ENCODE measurements at regions not wholly inside any gene's neighbourhood (a gene's known extent, or its start where the extent isn't known, plus 50 kb on each side); places are given as distances from the start of the nearest gene placed in this dataset.

- intact Hi-C loops (cut with micrococcal nuclease), result no loop called here
- no peak for DNase-seq
- Histone ChIP-seq H3K27me3 (ENCODE audit: control insufficient read depth, insufficient read depth, low read length) (no peaks in the 10 kb centered on the region), H3K36me3 (ENCODE audit: control insufficient read depth, insufficient read depth, low read length) (no peaks in the 10 kb centered on the region), H3K9me3 (ENCODE audit: control insufficient read depth, insufficient read depth, low read length) (no peaks in the 10 kb centered on the region), H3K27ac (ENCODE audit: low read length) (no peak overlapping the region), H3K4me3 (ENCODE audit: low read length) (no peak overlapping the region), H3K4me1 (ENCODE audit: control insufficient read depth, insufficient read depth, low read length) (no peaks in the 10 kb centered on the region)
- no peak overlapping the region for H3K27ac Mint-ChIP-seq
- peaks cover 0 to 4% of the 10 kb centered on the region in 2 donors for H3K4me1 Mint-ChIP-seq
- no peak for TF ChIP-seq CTCF (IDR thresholded peaks at IDR 0.05)
- H3K27me3 Mint-ChIP-seq (ENCODE audit: low read depth in 2 of 2), result peaks cover 0 to 19% of the 10 kb centered on the region in 2 donors
- 100% methylated on average over 1 of the region's 3 CpGs for WGBS (ENCODE audit: insufficient coverage)
- H3K4me3 Mint-ChIP-seq, result no peak overlapping the region
- H3K36me3 Mint-ChIP-seq, result no peaks in the 10 kb centered on the region
- no peaks in the 10 kb centered on the region for H3K9me3 Mint-ChIP-seq
- ATAC-seq, result no peak
Observed at GRCh38 chr4:15297344-15297743, 130.5 kb upstream of the C1QTNF7 start.

- peaks cover 4 to 29% of the 10 kb centered on the region in 2 donors for H3K27me3 Mint-ChIP-seq (ENCODE audit: low read depth in 2 of 2)
- no peaks in the 10 kb centered on the region for H3K4me1 Mint-ChIP-seq
- no peak for TF ChIP-seq CTCF (IDR thresholded peaks at IDR 0.05)
- H3K4me1 ChIP-seq (ENCODE audit: control insufficient read depth, insufficient read depth, low read length), result no peaks in the 10 kb centered on the region
- H3K36me3 Mint-ChIP-seq, result no peaks in the 10 kb centered on the region
- H3K4me3 ChIP-seq (ENCODE audit: low read length), result no peak overlapping the region
- 81% methylated on average over 2 of the region's 2 CpGs for WGBS (ENCODE audit: insufficient coverage)
- DNase-seq, result no peak
- intact Hi-C loops (cut with micrococcal nuclease), result no loop called here
- no peak overlapping the region for H3K4me3 Mint-ChIP-seq
- H3K27ac Mint-ChIP-seq, result no peak overlapping the region
- no peaks in the 10 kb centered on the region for H3K27me3 ChIP-seq (ENCODE audit: control insufficient read depth, insufficient read depth, low read length)
- no peaks in the 10 kb centered on the region for H3K36me3 ChIP-seq (ENCODE audit: control insufficient read depth, insufficient read depth, low read length)
- H3K9me3 ChIP-seq (ENCODE audit: control insufficient read depth, insufficient read depth, low read length), result no peaks in the 10 kb centered on the region
- H3K27ac ChIP-seq (ENCODE audit: low read length), result no peak overlapping the region
- no peak for ATAC-seq
- no peaks in the 10 kb centered on the region for H3K9me3 Mint-ChIP-seq
Observed at GRCh38 chr4:15299627-15300026, 128.2 kb upstream of the C1QTNF7 start.

DNA sequence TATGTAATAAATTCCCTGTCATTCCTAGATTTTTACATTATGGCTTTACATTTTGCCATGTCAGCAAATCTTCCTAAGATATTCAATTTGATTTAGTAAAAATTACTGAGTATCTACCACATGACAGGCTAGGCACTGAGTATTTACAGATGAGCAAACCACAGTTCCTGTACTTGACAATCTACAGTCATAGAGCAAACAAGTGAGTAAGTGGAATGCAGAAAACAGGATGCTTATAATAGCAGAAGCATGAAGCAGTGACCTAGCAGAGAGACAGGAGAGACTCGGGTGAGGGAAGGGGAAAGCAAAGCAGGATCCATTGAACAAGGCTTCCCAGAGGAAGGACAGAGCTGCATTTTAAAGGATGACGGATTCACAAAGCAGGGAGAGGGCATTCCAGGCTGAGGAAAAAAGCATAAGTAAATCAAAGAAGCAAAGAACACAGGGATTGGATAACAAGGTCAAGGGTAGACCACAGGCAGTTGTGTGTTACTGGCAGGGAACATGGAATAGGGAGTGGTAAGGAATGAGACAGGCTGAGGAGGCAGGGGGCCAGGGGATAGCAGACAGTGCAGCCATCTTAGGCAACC, 124.7 kb upstream of the C1QTNF7 start:
- Mint-ChIP-seq H3K36me3 (no peaks in the 10 kb centered on the region), H3K4me1 (no peaks in the 10 kb centered on the region), H3K4me3 (no peak overlapping the region), H3K9me3 (no peaks in the 10 kb centered on the region), H3K27ac (no peak overlapping the region), H3K27me3 (ENCODE audit: low read depth in 2 of 2) (peaks cover 6 to 29% of the 10 kb centered on the region in 2 donors)
- ATAC-seq, result no peak
- no peaks in the 10 kb centered on the region for H3K27me3 ChIP-seq (ENCODE audit: control insufficient read depth, insufficient read depth, low read length)
- no peak overlapping the region for H3K27ac ChIP-seq (ENCODE audit: low read length)
- intact Hi-C loops (cut with micrococcal nuclease), result no loop called here
- no peaks in the 10 kb centered on the region for H3K4me1 ChIP-seq (ENCODE audit: control insufficient read depth, insufficient read depth, low read length)
- H3K9me3 ChIP-seq (ENCODE audit: control insufficient read depth, insufficient read depth, low read length), result no peaks in the 10 kb centered on the region
- H3K36me3 ChIP-seq (ENCODE audit: control insufficient read depth, insufficient read depth, low read length), result no peaks in the 10 kb centered on the region
- TF ChIP-seq CTCF (IDR thresholded peaks at IDR 0.05), result no peak
- 79% methylated on average over 2 of the region's 2 CpGs for WGBS (ENCODE audit: insufficient coverage)
- DNase-seq, result no peak
- no peak overlapping the region for H3K4me3 ChIP-seq (ENCODE audit: low read length)

- Mint-ChIP-seq H3K27me3 (ENCODE audit: low read depth in 2 of 2) (peaks cover 6 to 29% of the 10 kb centered on the region in 2 donors), H3K27ac (no peak overlapping the region), H3K9me3 (no peaks in the 10 kb centered on the region), H3K36me3 (no peaks in the 10 kb centered on the region), H3K4me3 (no peak overlapping the region), H3K4me1 (no peaks in the 10 kb centered on the region)
- Histone ChIP-seq H3K27ac (ENCODE audit: low read length) (no peak overlapping the region), H3K9me3 (ENCODE audit: control insufficient read depth, insufficient read depth, low read length) (no peaks in the 10 kb centered on the region), H3K27me3 (ENCODE audit: control insufficient read depth, insufficient read depth, low read length) (no peaks in the 10 kb centered on the region), H3K4me3 (ENCODE audit: low read length) (no peak overlapping the region), H3K36me3 (ENCODE audit: control insufficient read depth, insufficient read depth, low read length) (no peaks in the 10 kb centered on the region), H3K4me1 (ENCODE audit: control insufficient read depth, insufficient read depth, low read length) (no peaks in the 10 kb centered on the region)
- DNase-seq, result no peak
- intact Hi-C loops (cut with micrococcal nuclease), result no loop called here
- no peak for TF ChIP-seq CTCF (IDR thresholded peaks at IDR 0.05)
- WGBS (ENCODE audit: insufficient coverage), result 90% methylated on average over 2 of the region's 3 CpGs
- no peak for ATAC-seq
Observed at GRCh38 chr4:15314974-15315373, 112.9 kb upstream of the C1QTNF7 start.

Measured in natural killer cell (primary cell).